SK-N-SH (cell line): ENCODE measurements at regions not wholly inside any gene's neighbourhood (a gene's known extent, or its start where the extent isn't known, plus 50 kb on each side); places are given as distances from the start of the nearest gene placed in this dataset.

ENCODE experiments used
- EP300 ChIP-seq, 2 experiments: IDR thresholded peaks; 2 replicates each; pipeline versions ENCODE4 v1.4.0 to v1.6.1; 2012; ENCODE audit warnings: borderline replicate concordance in 1 of 2, low read depth in 1 of 2, low read length in 1 of 2
- EZH2phosphoT487 ChIP-seq: fragments of 200-600 bp; sonication (generic); IDR thresholded peaks from 2 replicates; pipeline ENCODE4 v1.6.1; 2017; ENCODE audit warnings: low read depth, mixed run types, mild to moderate bottlenecking, antibody characterized with exemption, moderate library complexity, borderline replicate concordance
- FOXM1 ChIP-seq: IDR thresholded peaks from 2 replicates; pipeline ENCODE4 v1.4.0; 2012; ENCODE audit warnings: low read depth, mild to moderate bottlenecking
- GABPA ChIP-seq: IDR thresholded peaks from 2 replicates; pipeline ENCODE4 v1.4.0; 2012; ENCODE audit warnings: low read depth, mild to moderate bottlenecking
- NFIC ChIP-seq: IDR thresholded peaks from 2 replicates; pipeline ENCODE4 v1.4.0; 2012; ENCODE audit warnings: borderline replicate concordance
- POLR2AphosphoS5 ChIP-seq: IDR thresholded peaks from 2 replicates; pipeline ENCODE4 v1.6.1; 2012; ENCODE audit warnings: low read depth, low read length
- RCOR1 ChIP-seq: fragments of 150-350 bp; IDR thresholded peaks from 2 replicates; pipeline ENCODE4 v1.6.1; 2017; ENCODE audit warnings: antibody characterized with exemption, low read length
- RXRA ChIP-seq: IDR thresholded peaks from 2 replicates; pipeline ENCODE4 v1.4.0; 2012; ENCODE audit warnings: low read depth, mild to moderate bottlenecking, borderline replicate concordance
- SMC3 ChIP-seq: IDR thresholded peaks from 2 replicates; pipeline ENCODE4 v1.6.1; 2012; ENCODE audit warnings: low read depth, low read length, improper control_type of control experiment
- TAF1 ChIP-seq: IDR thresholded peaks from 2 replicates; pipeline ENCODE4 v1.6.1; 2012; ENCODE audit warnings: low read depth, mild to moderate bottlenecking, low read length, moderate library complexity, borderline replicate concordance
- YY1 ChIP-seq: IDR thresholded peaks from 2 replicates; pipeline ENCODE4 v1.4.0; 2012; ENCODE audit warnings: low read depth, mild to moderate bottlenecking
- TF ChIP-seq, protein P1 (sequence below): fragments of 150-350 bp; IDR thresholded peaks from 2 replicates; pipeline ENCODE4 v1.6.1; 2016; ENCODE audit warnings: mild to moderate bottlenecking, low read depth, low read length
- TF ChIP-seq, protein P2 (sequence below): fragments of 200-600 bp; sonication (generic); IDR thresholded peaks from 2 replicates; pipeline ENCODE4 v1.6.1; 2017; ENCODE audit warnings: antibody characterized with exemption, mild to moderate bottlenecking, moderate library complexity
- TF ChIP-seq, protein P3 (sequence below): IDR thresholded peaks from 2 replicates; pipeline ENCODE4 v1.6.1; 2012; ENCODE audit warnings: mild to moderate bottlenecking, low read depth, low read length, moderate library complexity

DNA sequence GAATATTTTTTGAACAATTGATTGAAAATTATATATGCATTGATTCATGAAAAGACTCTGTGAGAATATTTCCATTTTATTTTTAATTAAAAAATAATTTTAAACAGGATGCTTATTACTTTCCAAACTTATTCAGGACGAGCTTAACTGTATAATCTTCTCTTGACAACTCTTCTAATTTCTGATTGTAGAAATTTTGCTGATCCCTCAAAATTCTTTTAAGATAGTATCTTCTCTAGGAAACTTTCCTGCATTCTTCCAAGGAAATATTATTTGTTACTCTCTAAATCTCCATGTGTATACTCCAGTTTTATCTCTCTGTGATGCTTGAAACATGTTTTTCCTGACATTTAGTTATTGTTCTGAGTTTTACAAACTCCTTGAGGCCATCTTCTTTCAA, 197.2 kb downstream of the BCHE start:
- TF ChIP-seq SMC3 (no peak), POLR2AphosphoS5 (no peak), EZH2phosphoT487 (no peak), RXRA (no peak), EP300 (IDR thresholded peaks at IDR 0.05; ENCODE audit: borderline replicate concordance in 1 of 2, low read depth in 1 of 2, low read length in 1 of 2) (no peak), GABPA (no peak), RCOR1 (no peak), YY1 (no peak), NFIC (no peak), FOXM1 (no peak), TAF1 (no peak)
- TF ChIP-seq, protein P1, sequence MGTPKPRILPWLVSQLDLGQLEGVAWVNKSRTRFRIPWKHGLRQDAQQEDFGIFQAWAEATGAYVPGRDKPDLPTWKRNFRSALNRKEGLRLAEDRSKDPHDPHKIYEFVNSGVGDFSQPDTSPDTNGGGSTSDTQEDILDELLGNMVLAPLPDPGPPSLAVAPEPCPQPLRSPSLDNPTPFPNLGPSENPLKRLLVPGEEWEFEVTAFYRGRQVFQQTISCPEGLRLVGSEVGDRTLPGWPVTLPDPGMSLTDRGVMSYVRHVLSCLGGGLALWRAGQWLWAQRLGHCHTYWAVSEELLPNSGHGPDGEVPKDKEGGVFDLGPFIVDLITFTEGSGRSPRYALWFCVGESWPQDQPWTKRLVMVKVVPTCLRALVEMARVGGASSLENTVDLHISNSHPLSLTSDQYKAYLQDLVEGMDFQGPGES = no peak
- TF ChIP-seq, protein P2, sequence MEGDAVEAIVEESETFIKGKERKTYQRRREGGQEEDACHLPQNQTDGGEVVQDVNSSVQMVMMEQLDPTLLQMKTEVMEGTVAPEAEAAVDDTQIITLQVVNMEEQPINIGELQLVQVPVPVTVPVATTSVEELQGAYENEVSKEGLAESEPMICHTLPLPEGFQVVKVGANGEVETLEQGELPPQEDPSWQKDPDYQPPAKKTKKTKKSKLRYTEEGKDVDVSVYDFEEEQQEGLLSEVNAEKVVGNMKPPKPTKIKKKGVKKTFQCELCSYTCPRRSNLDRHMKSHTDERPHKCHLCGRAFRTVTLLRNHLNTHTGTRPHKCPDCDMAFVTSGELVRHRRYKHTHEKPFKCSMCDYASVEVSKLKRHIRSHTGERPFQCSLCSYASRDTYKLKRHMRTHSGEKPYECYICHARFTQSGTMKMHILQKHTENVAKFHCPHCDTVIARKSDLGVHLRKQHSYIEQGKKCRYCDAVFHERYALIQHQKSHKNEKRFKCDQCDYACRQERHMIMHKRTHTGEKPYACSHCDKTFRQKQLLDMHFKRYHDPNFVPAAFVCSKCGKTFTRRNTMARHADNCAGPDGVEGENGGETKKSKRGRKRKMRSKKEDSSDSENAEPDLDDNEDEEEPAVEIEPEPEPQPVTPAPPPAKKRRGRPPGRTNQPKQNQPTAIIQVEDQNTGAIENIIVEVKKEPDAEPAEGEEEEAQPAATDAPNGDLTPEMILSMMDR = no peak
- TF ChIP-seq, protein P3, sequence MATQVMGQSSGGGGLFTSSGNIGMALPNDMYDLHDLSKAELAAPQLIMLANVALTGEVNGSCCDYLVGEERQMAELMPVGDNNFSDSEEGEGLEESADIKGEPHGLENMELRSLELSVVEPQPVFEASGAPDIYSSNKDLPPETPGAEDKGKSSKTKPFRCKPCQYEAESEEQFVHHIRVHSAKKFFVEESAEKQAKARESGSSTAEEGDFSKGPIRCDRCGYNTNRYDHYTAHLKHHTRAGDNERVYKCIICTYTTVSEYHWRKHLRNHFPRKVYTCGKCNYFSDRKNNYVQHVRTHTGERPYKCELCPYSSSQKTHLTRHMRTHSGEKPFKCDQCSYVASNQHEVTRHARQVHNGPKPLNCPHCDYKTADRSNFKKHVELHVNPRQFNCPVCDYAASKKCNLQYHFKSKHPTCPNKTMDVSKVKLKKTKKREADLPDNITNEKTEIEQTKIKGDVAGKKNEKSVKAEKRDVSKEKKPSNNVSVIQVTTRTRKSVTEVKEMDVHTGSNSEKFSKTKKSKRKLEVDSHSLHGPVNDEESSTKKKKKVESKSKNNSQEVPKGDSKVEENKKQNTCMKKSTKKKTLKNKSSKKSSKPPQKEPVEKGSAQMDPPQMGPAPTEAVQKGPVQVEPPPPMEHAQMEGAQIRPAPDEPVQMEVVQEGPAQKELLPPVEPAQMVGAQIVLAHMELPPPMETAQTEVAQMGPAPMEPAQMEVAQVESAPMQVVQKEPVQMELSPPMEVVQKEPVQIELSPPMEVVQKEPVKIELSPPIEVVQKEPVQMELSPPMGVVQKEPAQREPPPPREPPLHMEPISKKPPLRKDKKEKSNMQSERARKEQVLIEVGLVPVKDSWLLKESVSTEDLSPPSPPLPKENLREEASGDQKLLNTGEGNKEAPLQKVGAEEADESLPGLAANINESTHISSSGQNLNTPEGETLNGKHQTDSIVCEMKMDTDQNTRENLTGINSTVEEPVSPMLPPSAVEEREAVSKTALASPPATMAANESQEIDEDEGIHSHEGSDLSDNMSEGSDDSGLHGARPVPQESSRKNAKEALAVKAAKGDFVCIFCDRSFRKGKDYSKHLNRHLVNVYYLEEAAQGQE = no peak
